ENCODE measurements at regions not wholly inside any gene's neighbourhood (a gene's known extent, or its start where the extent isn't known, plus 50 kb on each side); places are given as distances from the start of the nearest gene placed in this dataset.
A peak's percentile ranks its signal among the peaks of the same experiment; 100 is the strongest.
"Not testable (repeated sequence)": the region's sequence is repeated elsewhere in the genome, so short reads cannot be mapped to it uniquely, and the experiment has no call there.

DNA sequence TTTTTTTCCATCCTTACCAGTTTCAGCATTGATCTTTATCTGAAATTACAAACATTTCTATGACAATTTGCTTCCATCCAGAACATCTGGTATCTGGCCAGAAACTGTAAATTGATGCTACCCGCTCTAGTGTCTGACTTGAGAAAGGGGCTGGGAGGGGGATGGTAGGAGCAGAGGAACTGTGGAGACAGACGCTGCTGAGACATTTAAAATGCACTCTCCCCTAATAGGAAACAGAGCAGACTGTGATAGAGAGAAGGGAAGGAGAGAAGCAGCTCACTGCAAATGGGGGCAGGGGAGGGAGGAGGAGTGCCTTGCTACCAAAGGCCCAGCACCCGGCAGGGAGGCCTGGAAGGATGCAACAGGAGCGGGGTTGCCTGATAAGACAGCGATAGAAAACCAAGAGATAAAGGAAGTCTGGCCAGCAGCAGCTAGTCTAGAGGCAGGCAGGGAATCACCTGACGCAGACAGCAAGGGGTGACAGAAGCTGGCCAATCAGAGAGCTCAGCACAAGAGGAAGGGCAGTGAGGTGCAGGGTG lies 195.5 kb upstream of the NFIA start:
- no peak for DNase-seq (ENCODE audit: low spot score)

DNA sequence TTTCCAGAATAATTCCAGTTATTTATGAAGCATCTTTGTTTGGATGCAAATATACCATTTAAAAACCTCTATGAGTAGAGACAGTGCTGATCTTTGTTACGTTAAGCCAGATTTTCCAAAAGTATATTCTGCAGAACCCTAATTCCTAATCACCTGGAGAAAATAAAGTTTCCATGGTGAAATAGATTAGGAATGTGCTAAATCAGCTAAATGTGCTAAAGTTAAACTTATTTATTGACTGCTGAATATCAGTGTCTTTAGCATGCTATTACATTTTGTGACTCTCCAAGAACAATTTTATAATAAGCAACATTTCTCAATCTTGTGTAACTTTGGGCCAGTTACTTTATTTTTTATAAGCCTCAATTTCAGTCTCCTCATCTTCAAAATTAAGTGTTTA lies 196.3 kb upstream of the NFIA start:
- no peak for DNase-seq (ENCODE audit: low spot score)

DNA sequence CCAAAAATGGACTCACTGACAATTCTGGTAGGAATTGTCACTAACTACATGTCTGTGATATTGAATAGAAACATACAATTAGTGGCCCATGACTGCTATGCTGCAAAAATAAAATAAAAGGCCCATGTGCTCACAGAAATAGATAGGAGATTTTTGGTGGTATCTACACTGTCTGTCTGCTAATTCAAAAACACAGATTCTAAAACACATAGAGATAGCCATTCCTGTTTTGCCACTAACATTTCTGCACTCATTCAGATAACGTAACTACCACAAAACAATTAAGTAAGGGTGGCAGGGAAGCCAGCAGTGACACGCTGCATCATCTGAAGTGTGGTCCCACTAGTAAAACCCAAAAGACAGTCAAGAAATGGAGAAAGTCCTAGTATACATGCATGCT lies 202.2 kb upstream of the NFIA start:
- no peak for DNase-seq (ENCODE audit: low spot score)

DNA sequence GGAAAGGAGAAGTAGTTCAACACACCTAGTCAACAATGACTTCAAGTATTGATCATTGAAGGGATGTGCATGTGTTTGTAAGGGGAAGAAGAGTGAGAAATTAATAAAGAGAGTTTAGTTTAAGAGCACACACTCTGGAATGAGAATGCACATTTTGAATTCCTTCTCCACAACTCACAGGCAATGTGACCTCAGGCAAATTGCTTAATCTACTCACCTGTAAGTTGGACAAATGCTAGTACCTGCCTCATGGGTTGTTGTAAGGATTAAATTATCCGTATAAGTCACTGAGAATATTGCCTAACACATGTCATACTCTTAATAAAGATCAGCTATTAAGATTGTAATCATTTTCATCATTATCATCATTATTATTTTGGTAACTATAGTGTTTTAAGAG lies 204.0 kb upstream of the NFIA start:
- DNase-seq (ENCODE audit: low spot score) = no peak

DNA sequence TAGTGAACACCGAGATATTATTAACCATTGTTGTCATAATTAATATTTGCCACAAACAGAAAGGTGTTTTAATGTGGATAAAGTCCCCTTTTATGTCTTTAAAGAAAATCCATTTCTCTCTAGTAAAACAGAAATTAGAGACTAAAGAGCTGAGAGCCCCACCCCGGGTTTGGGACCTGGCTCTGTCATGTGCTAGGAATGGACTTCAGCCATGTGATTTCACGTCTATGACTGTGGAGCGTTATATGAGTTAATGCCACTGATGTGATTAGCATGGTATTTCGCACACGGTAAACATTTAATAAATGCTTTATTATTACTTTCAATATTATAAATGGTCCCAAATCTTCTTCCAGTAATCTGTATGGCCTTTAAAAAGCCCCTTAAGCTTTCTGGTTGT lies 205.0 kb upstream of the NFIA start:
- no peak for DNase-seq (ENCODE audit: low spot score)

DNA sequence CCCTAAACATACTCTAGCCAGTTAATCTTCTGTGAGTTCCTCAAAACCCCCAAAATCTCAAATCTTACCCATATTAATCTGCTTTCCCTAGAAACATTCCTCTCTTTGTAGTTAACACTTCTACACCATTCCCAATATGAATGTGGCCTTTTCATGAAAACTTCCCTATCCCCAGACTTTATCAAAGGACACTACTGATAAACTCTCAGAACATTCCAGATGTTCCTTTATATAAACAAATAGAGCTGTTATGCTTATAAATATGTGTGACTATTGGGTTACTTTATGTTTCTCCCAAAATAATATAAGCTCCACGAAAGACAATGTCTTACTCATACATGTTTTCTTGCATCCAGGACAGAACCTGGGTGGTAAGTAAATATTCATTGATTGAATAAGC lies 205.4 kb upstream of the NFIA start:
- DNase-seq (ENCODE audit: low spot score) = no peak

DNA sequence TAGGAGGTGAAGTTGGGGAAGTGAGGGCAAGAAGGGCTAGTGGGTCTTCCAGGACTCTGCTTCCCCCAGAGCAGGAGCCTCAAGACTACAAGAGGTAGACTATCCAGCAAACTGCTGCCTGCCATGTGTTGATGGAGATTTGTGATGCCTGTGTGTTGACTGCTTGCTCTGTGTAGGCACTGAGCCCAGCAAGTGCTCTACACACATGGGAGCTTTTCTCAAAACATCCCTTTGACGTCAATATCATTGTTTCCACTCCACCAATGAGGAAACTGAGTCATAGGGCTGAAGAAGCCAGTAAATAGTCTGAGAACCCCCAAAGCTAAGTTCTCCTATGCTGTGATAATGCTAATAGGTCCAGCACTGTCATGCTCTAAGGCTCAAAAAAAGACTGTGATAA lies 207.2 kb upstream of the NFIA start:
- no peak for DNase-seq (ENCODE audit: low spot score)

DNA sequence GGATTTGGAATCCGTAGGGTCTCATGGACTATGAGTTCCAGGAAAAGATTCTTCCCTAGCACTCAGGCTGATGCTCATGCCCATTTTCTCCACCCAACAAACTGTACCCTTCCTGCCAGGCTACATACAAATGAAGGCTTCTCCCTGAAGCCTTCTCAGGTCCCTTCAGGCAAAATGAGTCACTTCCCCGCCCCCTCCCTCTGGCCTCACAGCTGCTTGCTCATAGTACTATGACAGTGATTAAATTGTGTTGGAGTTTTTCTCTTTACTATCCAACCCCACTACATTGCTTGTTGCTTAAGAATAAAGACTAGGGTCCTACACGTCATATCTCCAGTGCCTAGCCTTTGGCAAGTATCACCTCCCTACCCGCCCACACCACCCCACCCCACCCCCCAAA lies 207.6 kb upstream of the NFIA start:
- peak; percentile 48 for DNase-seq (ENCODE audit: low spot score)

DNA sequence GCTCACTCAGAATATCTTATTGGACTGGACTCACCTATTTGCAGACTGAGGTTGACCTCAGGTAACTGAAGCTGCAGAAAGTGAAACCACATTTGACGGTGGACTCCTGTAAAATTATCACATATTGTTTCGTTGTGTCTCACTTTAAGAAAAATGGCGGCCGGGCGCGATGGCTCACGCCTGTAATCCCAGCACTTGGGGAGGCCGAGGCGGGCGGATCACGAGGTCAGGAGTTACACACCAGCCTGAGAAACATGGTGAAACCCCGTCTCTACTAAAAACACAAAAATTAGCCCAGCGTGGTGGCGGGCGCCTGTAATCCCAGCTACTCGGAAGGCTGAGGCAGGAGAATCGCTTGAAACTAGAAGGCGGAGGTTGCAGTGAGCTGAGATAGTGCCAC lies 209.0 kb upstream of the NFIA start:
- DNase-seq (ENCODE audit: low spot score) = not testable (repeated sequence)

DNA sequence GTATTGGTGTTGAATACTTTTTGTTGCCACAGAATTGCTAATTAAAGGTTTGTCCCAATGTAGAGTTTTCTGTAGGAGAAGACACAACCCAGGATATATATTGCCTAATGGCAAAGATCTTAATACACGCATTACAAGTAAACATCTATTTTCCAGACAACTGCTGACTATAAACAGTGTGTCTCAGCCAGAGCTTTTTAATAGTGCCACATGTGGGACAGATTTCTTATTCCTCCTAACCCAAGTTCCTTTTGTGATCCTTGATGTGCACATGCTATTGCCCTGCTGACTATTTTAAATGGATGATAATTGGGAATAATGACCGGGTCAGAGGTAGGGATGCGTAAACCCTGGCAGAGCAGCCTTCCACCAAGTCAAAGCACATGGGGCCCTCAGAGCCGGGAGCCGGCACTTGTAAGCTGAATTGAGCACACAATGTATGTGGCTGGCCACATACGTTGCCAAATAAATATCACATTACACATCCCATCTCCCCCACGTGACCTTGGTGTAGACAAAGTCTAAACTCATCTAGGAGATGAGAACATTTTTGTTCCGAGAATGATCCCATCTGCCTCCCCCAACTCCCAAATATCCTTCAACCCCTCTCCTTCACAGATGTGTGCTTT lies 209.8 kb upstream of the NFIA start:
- DNase-seq (ENCODE audit: low spot score) = no peak

DNA sequence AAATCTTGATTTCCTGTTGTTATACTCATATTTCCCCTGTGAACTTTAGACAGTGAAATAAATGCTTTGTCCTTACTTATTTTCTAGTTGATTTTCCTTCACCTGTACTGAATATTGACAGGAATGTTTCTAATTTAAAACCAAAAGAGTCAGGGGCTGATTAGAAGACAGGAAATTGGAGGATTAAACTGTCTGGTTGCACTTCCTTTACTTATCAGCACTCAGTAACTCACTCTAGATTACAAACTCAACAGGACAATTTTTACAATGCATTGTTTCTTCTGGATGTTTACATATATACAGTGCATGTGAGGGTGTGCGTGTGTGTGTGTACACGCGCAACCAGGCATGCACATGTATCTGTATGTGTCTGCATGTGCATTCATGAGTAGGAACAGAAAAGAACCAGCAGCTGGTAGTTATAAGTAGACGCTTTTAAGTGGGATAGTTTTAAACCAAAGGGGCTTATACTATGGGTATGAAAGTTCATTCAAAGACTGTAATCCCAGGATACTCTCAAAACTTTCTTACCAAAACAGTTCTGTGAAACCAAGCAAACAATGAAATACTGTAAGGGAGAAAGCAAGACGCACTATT lies 212.0 kb upstream of the NFIA start:
- DNase-seq (ENCODE audit: low spot score) = no peak

DNA sequence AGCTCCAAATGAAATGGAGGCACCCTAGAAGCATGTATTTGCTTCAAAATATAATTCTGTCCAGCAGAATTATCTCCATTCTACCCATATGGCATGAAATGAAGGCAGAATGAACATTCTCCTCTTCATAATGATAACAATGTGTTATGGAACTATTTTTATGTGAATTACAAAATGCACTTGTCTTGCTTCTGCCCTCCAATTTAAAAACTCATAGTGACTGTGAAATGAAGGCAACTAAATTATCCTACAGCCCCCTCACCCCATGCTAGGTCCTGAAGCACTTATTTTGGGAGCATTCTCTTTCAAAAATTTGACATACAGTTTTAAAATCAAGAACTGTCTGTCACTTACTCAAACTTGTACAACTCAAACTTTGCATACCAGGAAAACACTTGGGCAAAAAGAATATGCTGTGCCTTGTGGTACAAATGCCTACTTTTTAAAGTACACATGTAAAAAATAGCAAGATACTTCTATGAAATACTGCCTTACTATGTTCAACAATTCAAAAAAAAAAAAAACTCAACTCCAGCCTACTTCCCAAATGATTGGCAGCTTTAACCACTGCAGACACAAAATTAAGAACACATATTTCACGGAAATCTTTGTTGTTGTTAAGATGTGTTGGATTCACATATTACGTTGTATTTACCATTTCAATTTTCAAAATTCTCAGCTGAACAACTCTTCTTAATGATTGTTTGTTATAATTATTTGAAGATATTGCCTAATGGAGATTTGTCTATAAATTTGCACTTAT lies 213.3 kb upstream of the NFIA start:
- DNase-seq (ENCODE audit: low spot score) = no peak

DNA sequence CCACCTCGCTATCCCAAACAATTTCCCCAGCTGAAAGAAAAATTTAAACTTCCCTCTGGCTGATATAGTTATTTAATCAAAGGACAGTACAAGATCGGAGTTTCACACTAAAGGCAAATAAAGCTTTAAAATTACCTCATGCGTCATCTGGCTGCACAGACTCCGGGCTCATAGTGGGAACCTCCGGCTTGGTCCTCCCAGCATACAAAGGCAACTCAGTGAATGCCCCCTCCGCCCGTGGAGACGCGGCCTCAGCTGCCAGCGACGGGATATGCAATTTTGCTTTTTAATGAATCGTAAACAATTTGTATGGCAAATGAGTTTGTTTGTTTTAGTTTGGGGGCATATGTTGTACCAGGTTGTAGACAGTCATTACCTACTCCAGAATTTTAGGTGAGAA lies 214.6 kb upstream of the NFIA start:
- no peak for DNase-seq (ENCODE audit: low spot score)

DNA sequence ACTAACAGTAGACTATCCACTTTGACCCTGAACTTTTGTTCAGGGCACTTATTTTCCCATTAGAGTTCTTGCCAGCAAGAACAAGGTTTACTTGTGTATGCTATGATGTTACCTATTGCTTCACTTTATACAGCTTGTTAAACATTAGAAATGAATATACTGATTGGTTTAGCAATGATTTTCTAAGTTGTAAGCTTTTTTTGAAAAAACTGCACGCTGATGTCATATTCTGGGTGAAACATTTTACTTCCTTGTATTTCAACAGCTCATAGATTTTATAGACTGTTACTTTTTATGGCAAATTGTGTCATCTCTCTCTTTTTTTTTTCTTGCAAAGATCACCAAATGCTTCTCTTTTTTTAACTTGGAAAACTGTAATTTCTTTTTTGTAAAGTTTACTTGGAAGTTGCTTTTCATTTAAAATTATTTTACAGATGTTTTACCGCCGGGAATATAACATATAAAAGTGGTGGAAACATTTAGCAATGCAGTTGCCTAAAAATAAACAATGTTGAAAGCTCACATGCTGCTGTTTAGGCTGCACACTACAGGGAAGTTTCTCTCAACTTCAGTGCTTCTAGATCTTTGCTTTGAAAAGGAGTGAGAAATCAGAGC lies 215.3 kb upstream of the NFIA start:
- DNase-seq (ENCODE audit: low spot score) = peak; percentile 9

DNA sequence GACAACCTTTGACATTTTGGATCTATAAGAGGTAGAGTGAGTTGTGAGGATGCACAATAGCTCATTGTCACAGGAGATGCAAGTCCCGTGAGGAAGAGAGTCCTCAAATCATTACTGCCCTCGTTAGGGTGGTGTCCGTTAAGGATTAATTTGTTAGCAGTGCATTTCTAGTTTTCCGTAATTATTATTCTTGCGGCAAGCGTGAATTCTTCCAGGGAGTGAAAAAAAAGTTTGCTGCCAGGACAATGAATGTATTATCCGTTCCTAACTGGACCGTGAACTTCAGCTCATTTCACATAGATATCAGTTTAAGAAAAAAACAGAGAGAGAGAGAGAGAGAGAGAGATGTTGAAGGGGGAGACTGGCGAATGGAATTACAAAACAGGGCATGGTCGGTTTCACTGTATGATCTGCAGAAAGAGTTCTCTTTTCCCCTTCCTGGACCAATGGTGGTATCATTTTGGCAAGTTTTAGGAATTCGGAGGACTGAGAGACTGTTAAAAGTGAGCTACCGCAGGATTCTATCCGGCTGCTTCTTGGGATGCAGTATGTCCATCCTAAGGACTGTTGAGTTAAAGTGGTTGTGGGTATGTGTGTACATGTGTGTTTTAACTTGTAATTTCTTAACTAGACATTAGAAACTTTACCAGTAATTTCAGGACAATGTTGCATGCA lies 216.0 kb upstream of the NFIA start:
- DNase-seq (ENCODE audit: low spot score) = no peak

DNA sequence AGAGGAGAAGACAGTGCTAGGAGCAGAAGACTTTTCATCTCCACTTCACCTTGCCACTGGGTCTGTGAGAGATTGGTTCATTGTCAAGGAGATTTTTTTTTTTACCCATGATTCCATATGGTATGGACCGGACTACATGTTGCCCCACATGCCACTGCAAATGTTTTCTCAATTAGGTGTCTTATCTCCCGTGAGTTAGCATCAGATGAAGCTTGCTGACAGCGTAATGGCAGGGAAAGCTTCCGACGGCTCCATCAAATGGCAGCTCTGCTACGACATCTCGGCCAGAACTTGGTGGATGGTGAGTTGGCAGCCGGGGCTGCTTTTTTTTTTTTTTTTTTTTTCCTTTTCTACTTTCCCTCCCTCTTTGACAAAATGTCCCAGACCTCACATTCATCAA lies 217.2 kb upstream of the NFIA start:
- no peak for DNase-seq (ENCODE audit: low spot score)

DNA sequence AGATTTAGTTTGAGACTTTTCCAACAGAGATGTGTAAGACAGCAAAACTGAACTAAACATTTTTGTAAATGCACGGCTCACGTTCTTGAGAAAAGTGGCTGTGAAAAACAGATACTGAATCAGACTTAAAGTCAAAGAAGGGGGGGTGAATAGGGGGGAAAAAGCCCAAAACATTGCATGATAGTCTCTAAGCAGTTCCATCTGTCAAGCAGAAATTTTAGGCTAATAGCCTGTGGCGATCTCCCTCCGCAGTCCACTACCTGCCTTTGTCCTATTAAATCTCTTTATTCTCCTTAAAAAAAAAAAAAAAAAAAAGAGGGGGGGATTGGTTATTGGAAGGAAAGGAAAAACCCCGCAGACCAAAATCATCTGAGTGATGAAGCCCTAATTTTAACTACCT lies 217.6 kb upstream of the NFIA start:
- DNase-seq (ENCODE audit: low spot score) = no peak

DNA sequence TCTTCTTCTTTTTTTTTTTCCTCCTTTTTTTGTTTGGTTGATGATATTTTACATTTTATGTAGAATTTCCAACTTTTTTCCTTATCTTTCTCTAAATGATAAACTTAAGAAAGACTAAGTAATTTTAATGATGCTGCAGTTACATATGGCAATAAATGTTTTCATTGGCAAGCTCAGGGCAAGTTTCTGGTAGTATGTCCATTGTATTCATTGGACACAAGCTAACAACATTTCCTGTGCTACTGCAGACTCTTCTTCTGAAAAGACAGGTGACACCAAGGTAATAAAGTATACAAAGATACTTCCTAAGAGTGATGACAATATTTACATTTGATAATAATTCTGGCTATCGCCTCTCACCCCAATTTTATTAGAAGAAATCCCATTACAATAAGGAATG lies 219.2 kb upstream of the NFIA start:
- DNase-seq (ENCODE audit: low spot score) = no peak

DNA sequence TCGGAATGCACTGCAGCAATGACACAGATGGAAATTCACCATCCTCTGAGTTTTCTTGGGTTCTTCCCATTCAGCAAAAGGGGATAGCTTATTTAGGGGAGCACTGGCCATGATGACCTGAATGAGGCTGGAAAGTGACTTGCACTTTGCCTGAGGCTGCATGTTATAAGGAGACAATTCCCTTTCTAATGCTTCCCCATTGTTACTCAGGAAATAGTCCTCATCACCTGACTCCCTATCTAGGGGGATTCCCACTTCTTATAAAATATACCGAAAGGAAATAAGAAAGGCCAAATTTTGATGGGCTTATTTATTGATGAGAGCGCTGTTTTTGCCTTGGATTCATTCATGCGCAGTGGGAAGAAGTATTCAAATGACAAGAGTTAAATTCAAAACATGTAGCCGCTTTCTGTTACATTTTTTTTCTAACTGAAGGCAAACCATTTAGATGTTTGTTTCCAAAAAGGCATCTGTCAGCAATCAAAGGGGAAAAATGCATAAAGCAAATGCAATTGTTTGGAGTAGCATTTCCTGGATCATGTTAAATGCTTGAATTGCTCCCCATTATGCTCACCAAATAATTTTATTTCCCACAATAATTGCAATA lies 220.3 kb upstream of the NFIA start:
- DNase-seq (ENCODE audit: low spot score) = no peak

DNA sequence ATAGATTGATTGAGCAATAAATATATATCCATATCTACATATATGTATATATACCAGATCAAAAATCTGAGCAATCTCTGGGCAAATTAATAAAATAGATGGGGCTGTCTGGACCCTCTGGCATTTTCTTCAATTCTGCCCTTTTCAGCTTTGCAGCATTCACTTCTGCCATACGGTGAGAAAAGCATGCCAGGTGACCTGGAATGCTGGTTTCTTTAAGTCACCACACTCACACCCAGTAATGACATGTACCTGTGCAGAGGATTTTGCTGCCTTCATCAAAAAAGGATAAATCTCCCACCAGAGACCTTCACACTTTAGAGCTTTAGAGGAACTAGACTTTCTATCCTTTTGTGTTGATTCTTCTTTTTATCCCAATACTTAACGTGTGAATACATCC lies 223.2 kb upstream of the NFIA start:
- no peak for DNase-seq (ENCODE audit: low spot score)

DNA sequence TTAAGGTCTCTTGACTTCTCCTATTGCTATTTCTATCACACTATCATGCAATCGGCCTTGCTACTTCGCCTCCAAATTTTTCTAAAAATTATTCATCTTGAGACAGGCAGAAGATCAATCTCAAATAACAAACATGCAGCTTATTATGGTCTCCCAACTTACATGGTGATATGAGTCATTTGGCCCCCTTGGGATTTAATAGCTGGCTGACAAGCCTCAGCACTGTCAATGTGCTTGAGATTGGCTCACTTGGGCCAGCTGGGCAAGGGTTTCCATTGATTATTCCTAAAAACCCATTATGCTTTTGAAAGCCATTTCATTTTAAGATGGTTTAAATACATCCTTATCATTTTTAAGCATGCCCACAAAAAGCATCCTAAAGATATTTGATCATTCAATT lies 224.5 kb upstream of the NFIA start:
- DNase-seq (ENCODE audit: low spot score) = no peak

DNA sequence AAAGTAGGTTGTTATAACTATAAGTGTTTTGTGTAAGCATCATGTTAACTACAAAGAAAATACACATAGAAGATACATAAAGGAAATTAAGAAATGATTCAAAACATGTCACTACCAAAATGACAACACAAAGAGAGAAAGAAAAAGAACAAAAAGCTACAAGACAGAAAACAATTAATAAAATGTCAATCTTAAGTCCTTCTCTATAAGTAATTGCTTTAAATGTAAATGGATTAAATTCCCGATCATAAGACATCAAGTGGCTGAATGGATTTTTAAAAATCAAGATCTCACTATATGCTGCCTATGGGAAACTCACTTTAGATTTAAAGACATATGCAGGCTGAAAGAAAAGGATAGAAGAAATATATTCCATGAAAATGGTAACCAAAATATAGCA lies 232.3 kb upstream of the NFIA start:
- DNase-seq (ENCODE audit: low spot score) = no peak

Measured in GM03348 (cell line).